Mesendoderm (in vitro differentiated cells): ENCODE measurements at regions not wholly inside any gene's neighbourhood (a gene's known extent, or its start where the extent isn't known, plus 50 kb on each side); places are given as distances from the start of the nearest gene placed in this dataset.

Experiments used
- DNase-seq: peaks from one replicate; pipeline ENCODE4 v3.0.0; 2013
- H2AK5ac ChIP-seq: 2 replicates; pipeline ENCODE4 v1.6.1; 2013; ENCODE audit warnings: low read length, inconsistent platforms
- H2BK120ac ChIP-seq: 2 replicates; pipeline ENCODE4 v1.6.1; 2013; ENCODE audit warnings: low read depth, mild to moderate bottlenecking, low read length, moderate library complexity, mixed read lengths
- H2BK15ac ChIP-seq: replicated peaks from 2 replicates; pipeline ENCODE4 v1.6.1; 2013; ENCODE audit warnings: low read depth, mild to moderate bottlenecking, moderate library complexity
- H2BK5ac ChIP-seq: 2 replicates; pipeline ENCODE4 v1.6.1; 2013; ENCODE audit warnings: low read length, inconsistent platforms
- H3K18ac ChIP-seq: 2 replicates; pipeline ENCODE4 v1.6.1; 2013; ENCODE audit warnings: mild to moderate bottlenecking, low read length, mixed read lengths
- H3K23ac ChIP-seq: one replicate; pipeline ENCODE4 v1.6.1; 2013; ENCODE audit warnings: low read length
- H3K27ac ChIP-seq: 2 replicates; pipeline ENCODE4 v1.5.1; 2013; ENCODE audit warnings: low read depth, mild to moderate bottlenecking, inconsistent platforms, low read length, moderate library complexity
- H3K27me3 ChIP-seq: 2 replicates; pipeline ENCODE4 v1.6.1; 2013; ENCODE audit warnings: low read length, control low read depth, mild to moderate bottlenecking, inconsistent platforms; ENCODE audit not compliant: insufficient read depth, poor library complexity
- H3K36me3 ChIP-seq: 2 replicates; pipeline ENCODE4 v1.6.1; 2013; ENCODE audit warnings: low read length, inconsistent platforms; ENCODE audit not compliant: control insufficient read depth, insufficient read depth
- H3K4ac ChIP-seq: one replicate; pipeline ENCODE4 v1.6.1; 2013; ENCODE audit warnings: low read depth, mild to moderate bottlenecking, low read length, moderate library complexity
- H3K4me1 ChIP-seq: 2 replicates; pipeline ENCODE4 v1.6.1; 2013; ENCODE audit warnings: low read depth, low read length, inconsistent platforms; ENCODE audit not compliant: control insufficient read depth
- H3K4me2 ChIP-seq: 2 replicates; pipeline ENCODE4 v1.6.1; 2013; ENCODE audit warnings: low read length
- H3K4me3 ChIP-seq: 2 replicates; pipeline ENCODE4 v1.5.1; 2013; ENCODE audit warnings: mild to moderate bottlenecking, low read length
- H3K56ac ChIP-seq: one replicate; pipeline ENCODE4 v1.6.1; 2013; ENCODE audit warnings: low read length
- H3K79me1 ChIP-seq: 2 replicates; pipeline ENCODE4 v1.6.1; 2013; ENCODE audit warnings: low read length, inconsistent platforms
- H3K79me2 ChIP-seq: 2 replicates; pipeline ENCODE4 v1.6.1; 2013; ENCODE audit warnings: mild to moderate bottlenecking, low read length; ENCODE audit not compliant: control insufficient read depth, insufficient read depth
- H3K9ac ChIP-seq: 2 replicates; pipeline ENCODE4 v1.6.1; 2013; ENCODE audit warnings: low read length, inconsistent platforms
- H4K5ac ChIP-seq: one replicate; pipeline ENCODE4 v1.6.1; 2013; ENCODE audit warnings: low read length
- H4K8ac ChIP-seq: one replicate; pipeline ENCODE4 v1.6.1; 2013; ENCODE audit warnings: low read depth, mild to moderate bottlenecking, control low read depth, low read length, moderate library complexity
- WGBS: extraction: QIAGEN DNeasy Blood & Tissue Kit; methylation state at CpG from one replicate; pipeline ENCODE4 v1.1.7; 2013; ENCODE audit warnings: low lambda C conversion rate, missing lambda C conversion rate; ENCODE audit not compliant: insufficient coverage; ENCODE audit errors: extremely low coverage; 5-methylcytosine and 5-hydroxymethylcytosine counted together

- no peaks in the 10 kb centered on the region for H3K4me1 ChIP-seq
- H3K79me1 ChIP-seq: no peaks in the 10 kb centered on the region
- H4K8ac ChIP-seq: no peak overlapping the region
- no peak overlapping the region for H3K56ac ChIP-seq
- H2AK5ac ChIP-seq: no peak overlapping the region
- no peak overlapping the region for H2BK5ac ChIP-seq
- H3K9ac ChIP-seq: no peak overlapping the region
- H3K4ac ChIP-seq: no peak overlapping the region
- no peak overlapping the region for H2BK120ac ChIP-seq
- H3K27ac ChIP-seq: no peak overlapping the region
- H3K27me3 ChIP-seq: no peaks in the 10 kb centered on the region
- no peak overlapping the region for H3K4me3 ChIP-seq
- no CpG with 5 or more reads among the region's 5 CpGs for WGBS
- H3K36me3 ChIP-seq: no peaks in the 10 kb centered on the region
- no peak overlapping the region for H3K23ac ChIP-seq
- peak; percentile 17 for DNase-seq
- no peak overlapping the region for H2BK15ac ChIP-seq
- H3K79me2 ChIP-seq: no peaks in the 10 kb centered on the region
- no peak overlapping the region for H3K18ac ChIP-seq
- H4K5ac ChIP-seq: no peak overlapping the region
- H3K4me2 ChIP-seq: no peak overlapping the region
These were observed 108.0 kb upstream of the PDE7B start for GRCh38 chr6:135743476-135743875.

GRCh38 chr6:135748189-135748588 lies 103.3 kb upstream of the PDE7B start:
- Histone ChIP-seq H2AK5ac (no peak overlapping the region), H3K27ac (no peak overlapping the region), H2BK15ac (no peak overlapping the region), H3K4ac (no peak overlapping the region), H4K5ac (no peak overlapping the region), H3K9ac (no peak overlapping the region), H4K8ac (no peak overlapping the region), H2BK120ac (no peak overlapping the region), H3K79me2 (no peaks in the 10 kb centered on the region), H3K27me3 (no peaks in the 10 kb centered on the region), H3K4me1 (no peaks in the 10 kb centered on the region), H3K79me1 (no peaks in the 10 kb centered on the region), H3K4me3 (no peak overlapping the region), H3K56ac (no peak overlapping the region), H3K18ac (no peak overlapping the region), H3K23ac (no peak overlapping the region), H2BK5ac (no peak overlapping the region), H3K4me2 (no peak overlapping the region), H3K36me3 (no peaks in the 10 kb centered on the region)
- WGBS: no CpG with 5 or more reads among the region's 3 CpGs
- DNase-seq: no peak

GRCh38 chr6:135750081-135750480 lies 101.4 kb upstream of the PDE7B start:
- Histone ChIP-seq H3K56ac (no peak overlapping the region), H3K23ac (no peak overlapping the region), H2BK120ac (no peak overlapping the region), H2BK5ac (no peak overlapping the region), H3K27me3 (no peaks in the 10 kb centered on the region), H2AK5ac (no peak overlapping the region), H3K27ac (no peak overlapping the region), H3K36me3 (no peaks in the 10 kb centered on the region), H2BK15ac (no peak overlapping the region), H4K8ac (no peak overlapping the region), H3K4ac (no peak overlapping the region), H3K4me2 (no peak overlapping the region), H3K79me2 (no peaks in the 10 kb centered on the region), H3K79me1 (no peaks in the 10 kb centered on the region), H3K18ac (no peak overlapping the region), H4K5ac (no peak overlapping the region), H3K4me3 (no peak overlapping the region), H3K9ac (no peak overlapping the region), H3K4me1 (no peaks in the 10 kb centered on the region)
- DNase-seq: no peak
- WGBS: no CpG with 5 or more reads among the region's 1 CpG

GRCh38 chr6:135753196-135753595 lies 98.3 kb upstream of the PDE7B start:
- no peak overlapping the region for H3K56ac ChIP-seq
- H4K5ac ChIP-seq: no peak overlapping the region
- H3K18ac ChIP-seq: no peak overlapping the region
- H3K36me3 ChIP-seq: no peaks in the 10 kb centered on the region
- no peak for DNase-seq
- H2BK5ac ChIP-seq: no peak overlapping the region
- no peaks in the 10 kb centered on the region for H3K4me1 ChIP-seq
- no peak overlapping the region for H3K9ac ChIP-seq
- H3K4me3 ChIP-seq: no peak overlapping the region
- no CpG with 5 or more reads among the region's 3 CpGs for WGBS
- H2BK15ac ChIP-seq: no peak overlapping the region
- H3K23ac ChIP-seq: no peak overlapping the region
- H3K79me1 ChIP-seq: no peaks in the 10 kb centered on the region
- no peaks in the 10 kb centered on the region for H3K79me2 ChIP-seq
- no peak overlapping the region for H3K4ac ChIP-seq
- no peak overlapping the region for H2BK120ac ChIP-seq
- H3K27ac ChIP-seq: no peak overlapping the region
- no peaks in the 10 kb centered on the region for H3K27me3 ChIP-seq
- no peak overlapping the region for H4K8ac ChIP-seq
- no peak overlapping the region for H2AK5ac ChIP-seq
- H3K4me2 ChIP-seq: no peak overlapping the region

- no peaks in the 10 kb centered on the region for H3K4me1 ChIP-seq
- no peak overlapping the region for H2BK5ac ChIP-seq
- no CpG with 5 or more reads among the region's 5 CpGs for WGBS
- no peak overlapping the region for H3K56ac ChIP-seq
- H4K8ac ChIP-seq: no peak overlapping the region
- no peak overlapping the region for H3K9ac ChIP-seq
- no peak overlapping the region for H4K5ac ChIP-seq
- no peak overlapping the region for H2AK5ac ChIP-seq
- peak; percentile 35 for DNase-seq
- no peak overlapping the region for H3K18ac ChIP-seq
- no peak overlapping the region for H3K4me2 ChIP-seq
- no peak overlapping the region for H2BK15ac ChIP-seq
- no peak overlapping the region for H3K23ac ChIP-seq
- no peaks in the 10 kb centered on the region for H3K27me3 ChIP-seq
- no peak overlapping the region for H3K27ac ChIP-seq
- no peaks in the 10 kb centered on the region for H3K36me3 ChIP-seq
- no peaks in the 10 kb centered on the region for H3K79me2 ChIP-seq
- no peak overlapping the region for H3K4me3 ChIP-seq
- no peaks in the 10 kb centered on the region for H3K79me1 ChIP-seq
- H2BK120ac ChIP-seq: no peak overlapping the region
- H3K4ac ChIP-seq: no peak overlapping the region
These were observed 91.7 kb upstream of the PDE7B start for GRCh38 chr6:135759831-135760230.

- Histone ChIP-seq H3K18ac (no peak overlapping the region), H3K4me3 (no peak overlapping the region), H3K23ac (no peak overlapping the region), H3K4me1 (no peaks in the 10 kb centered on the region), H4K5ac (no peak overlapping the region), H3K4ac (no peak overlapping the region), H3K27ac (no peak overlapping the region), H2BK15ac (no peak overlapping the region), H3K79me2 (no peaks in the 10 kb centered on the region), H3K36me3 (no peaks in the 10 kb centered on the region), H2AK5ac (no peak overlapping the region), H4K8ac (no peak overlapping the region), H3K9ac (no peak overlapping the region), H3K79me1 (no peaks in the 10 kb centered on the region), H3K56ac (no peak overlapping the region), H2BK120ac (no peak overlapping the region), H3K4me2 (no peak overlapping the region), H3K27me3 (no peaks in the 10 kb centered on the region), H2BK5ac (no peak overlapping the region)
- no peak for DNase-seq
- no CpG with 5 or more reads among the region's 1 CpG for WGBS
These were observed 77.5 kb upstream of the PDE7B start for GRCh38 chr6:135774006-135774405.
